Activated naive CD8-positive, alpha-beta T cell treated with anti-CD3 and anti-CD28 coated beads, Interleukin-2, amount 50 U/mL, for 16 hours (primary cell): ENCODE measurements at regions not wholly inside any gene's neighbourhood (a gene's known extent, or its start where the extent isn't known, plus 50 kb on each side); places are given as distances from the start of the nearest gene placed in this dataset.

Experiments
- DNase-seq: peaks from one replicate; pipeline ENCODE4 v3.0.0-alpha.2; 2020; ENCODE audit warnings: low read depth, low spot score

DNA sequence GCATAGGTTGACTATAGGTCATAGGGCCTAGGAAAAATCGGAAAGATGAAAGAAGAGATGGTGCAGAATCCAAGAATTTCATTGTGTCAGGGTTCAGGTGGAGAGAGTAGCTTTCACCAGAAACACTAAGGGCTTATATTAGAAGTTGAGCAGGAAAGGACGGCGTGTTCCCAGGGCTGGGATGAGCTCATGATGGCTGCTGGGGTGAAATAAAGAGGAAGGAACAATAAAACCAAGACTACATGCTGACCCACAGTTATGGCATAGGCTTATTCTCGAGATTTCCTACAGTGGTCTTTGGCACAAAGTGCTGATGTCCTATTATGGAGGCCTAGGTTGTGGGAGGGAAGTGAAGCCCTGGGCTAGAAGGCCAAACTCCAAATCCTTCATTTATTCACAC is 195.8 kb downstream of the PTEN start:
- no peak for DNase-seq

DNA sequence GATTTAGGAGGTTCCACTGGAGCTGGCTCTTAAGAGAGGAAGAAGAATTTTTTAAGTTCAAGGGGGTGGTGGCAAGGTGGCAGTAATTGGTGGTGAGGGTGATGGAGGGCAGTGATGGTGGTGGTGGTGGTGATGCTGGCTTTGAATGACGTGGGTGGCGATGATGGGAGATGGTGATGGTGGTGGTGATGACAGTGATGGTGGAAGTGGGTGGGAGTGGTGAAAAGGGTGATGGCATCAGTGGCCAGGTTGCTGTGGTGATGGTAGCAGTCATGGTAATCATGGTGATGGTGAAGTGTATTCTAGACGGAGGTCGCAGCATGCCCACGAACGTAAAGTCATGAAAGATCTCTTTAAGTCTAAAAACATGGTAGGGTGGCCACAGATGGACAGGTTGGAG is 197.3 kb downstream of the PTEN start:
- DNase-seq = no peak

GRCh38 chr10:88062385-88062784 is 199.0 kb downstream of the PTEN start:
- DNase-seq = no peak

DNA sequence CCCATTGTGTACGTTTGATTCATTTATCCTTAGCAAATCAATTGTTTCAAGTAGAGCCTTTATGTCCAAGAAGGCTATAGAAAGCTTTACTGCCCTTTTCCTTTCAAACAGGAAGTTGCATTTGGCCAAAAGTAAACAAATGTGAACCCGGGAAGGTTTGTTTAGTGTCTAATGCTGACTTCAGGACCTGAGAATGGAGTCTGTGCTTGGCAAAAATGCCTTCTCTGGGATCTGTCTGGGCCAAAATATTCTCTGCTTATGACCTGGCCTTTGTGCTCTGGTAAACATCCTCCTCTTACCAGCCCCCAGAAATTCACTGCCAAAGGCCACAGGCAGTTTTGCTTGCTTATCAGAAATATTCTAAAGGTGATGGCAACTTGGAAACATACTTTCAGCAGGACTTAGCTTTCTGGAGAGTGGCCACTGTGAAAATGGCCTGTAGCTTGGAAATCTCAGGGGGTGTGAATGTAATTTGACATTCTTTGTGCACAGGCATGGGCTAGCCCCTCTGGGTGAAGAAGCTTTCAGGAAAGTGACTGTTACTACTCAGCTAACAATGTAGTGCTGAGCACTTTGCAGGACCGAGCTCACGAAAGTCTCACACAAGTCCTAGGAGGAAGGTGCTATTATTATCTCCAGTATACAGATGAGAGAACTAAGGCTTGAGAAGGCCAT is 199.5 kb downstream of the PTEN start:
- DNase-seq = no peak

- no peak for DNase-seq
These were observed 200.6 kb downstream of the PTEN start for GRCh38 chr10:88063861-88064557.

DNA sequence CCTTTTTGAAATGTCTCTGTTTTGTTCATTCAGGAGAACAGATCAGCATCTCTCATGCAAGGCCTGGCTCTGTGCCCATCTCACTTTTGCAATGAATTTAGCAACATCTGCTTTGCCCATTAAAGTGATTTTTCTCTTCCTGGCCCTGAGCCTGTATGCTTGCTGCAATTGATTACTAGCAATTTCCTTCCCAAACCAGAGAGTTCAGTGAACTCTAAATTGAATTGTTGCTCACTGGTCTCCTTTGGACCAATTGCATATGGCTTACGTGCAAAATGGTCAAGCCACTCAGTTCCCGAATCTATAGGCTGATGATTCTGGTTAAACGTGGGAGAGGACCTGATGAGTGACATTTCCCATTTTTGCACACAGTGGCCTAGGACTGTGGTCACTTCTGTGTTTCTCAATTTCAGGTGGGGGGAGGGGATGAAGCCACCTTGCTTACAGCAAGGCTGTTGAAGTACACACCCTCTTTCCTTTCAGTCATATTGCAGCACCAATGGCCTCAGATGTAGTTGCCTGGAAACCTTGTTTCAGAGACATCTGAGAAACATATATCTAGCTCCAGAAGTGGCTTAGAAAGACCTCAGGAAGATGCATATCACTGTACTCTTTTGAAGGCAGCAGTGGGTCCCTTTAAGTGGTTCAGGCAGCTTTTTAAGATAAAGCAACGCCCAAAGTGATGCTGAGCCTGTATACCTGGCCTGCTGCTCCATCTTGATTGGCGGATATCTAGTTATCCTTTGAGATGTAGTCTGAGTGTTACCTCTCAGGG is 201.4 kb downstream of the PTEN start:
- DNase-seq = no peak

DNA sequence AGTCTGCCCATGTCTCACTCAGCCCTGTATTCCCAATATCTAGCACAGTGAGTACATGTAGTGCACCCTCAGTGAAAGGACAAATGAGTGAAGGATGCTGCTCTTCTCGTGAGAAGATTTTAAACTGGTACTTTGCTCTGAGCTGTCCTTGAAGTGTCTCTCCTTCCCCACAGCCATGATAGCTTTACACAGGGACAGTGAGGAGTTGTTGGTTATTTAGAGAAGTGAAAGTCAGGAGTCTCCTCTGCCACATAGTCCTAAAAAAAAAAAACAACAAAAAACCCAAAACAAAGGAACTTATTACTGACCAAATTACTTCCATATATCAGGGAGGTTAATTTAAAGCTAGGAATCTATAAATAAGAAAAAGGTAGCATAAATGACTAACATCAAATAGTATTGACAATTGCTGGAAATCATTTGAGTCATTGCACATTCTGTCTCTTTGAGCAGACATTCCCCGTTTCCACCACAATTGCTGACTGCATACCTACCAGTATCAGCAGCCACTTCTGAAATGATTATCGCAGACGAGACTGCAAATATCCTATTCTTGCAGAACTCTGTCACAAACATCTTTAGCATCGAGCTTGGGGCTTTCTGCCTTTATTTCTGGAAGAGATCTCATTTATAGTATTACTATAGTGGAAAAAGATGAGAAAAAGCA is 202.1 kb downstream of the PTEN start:
- DNase-seq = no peak

GRCh38 chr10:88066319-88066718 is 202.9 kb downstream of the PTEN start:
- no peak for DNase-seq

GRCh38 chr10:88066876-88067275 is 203.5 kb downstream of the PTEN start:
- no peak for DNase-seq

DNA sequence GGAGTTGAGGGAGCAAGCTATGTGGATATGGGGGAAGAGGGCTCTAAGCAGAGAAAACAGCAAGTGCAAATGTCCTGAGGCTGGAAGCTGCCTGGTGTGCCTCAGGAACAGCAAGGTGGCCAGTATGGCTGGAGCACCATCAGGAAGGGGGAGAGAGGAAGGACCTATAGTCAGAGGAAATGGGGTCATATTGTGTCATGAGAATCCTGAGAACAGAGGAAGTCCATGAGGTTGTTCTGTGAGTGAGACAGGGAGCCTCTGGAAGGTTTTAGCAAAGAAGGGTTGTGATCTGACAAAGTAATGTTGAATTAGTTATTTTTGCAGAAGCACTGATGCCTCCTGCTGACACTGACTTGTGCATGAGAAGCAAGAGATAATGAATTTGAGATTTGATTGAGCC is 204.3 kb downstream of the PTEN start:
- no peak for DNase-seq

DNA sequence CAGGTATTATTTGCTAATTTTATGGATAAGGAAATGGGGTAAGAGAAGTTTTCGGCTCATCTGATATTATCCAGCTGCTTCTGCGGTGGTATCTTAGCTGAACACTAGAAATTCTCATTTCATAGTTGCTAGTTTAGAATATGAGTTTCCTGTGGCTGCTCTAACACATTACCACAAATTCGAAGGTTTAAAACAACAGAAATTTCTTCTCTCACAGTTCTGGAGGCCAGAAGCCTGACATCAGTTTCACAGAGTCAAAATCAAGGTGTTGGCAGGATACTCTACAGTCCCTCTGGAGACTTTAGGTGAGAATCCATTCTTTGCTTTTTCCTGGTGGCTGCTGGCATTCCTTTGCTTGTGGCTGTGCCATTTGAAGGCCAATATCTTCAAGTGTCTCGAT is 205.9 kb downstream of the PTEN start:
- no peak for DNase-seq

GRCh38 chr10:88070080-88070880 is 206.9 kb downstream of the PTEN start:
- DNase-seq = no peak

GRCh38 chr10:88071879-88072278 is 208.5 kb downstream of the PTEN start:
- no peak for DNase-seq

GRCh38 chr10:88073682-88074081 is 210.3 kb downstream of the PTEN start:
- no peak for DNase-seq

GRCh38 chr10:88074971-88075370 is 211.5 kb downstream of the PTEN start:
- DNase-seq = no peak

DNA sequence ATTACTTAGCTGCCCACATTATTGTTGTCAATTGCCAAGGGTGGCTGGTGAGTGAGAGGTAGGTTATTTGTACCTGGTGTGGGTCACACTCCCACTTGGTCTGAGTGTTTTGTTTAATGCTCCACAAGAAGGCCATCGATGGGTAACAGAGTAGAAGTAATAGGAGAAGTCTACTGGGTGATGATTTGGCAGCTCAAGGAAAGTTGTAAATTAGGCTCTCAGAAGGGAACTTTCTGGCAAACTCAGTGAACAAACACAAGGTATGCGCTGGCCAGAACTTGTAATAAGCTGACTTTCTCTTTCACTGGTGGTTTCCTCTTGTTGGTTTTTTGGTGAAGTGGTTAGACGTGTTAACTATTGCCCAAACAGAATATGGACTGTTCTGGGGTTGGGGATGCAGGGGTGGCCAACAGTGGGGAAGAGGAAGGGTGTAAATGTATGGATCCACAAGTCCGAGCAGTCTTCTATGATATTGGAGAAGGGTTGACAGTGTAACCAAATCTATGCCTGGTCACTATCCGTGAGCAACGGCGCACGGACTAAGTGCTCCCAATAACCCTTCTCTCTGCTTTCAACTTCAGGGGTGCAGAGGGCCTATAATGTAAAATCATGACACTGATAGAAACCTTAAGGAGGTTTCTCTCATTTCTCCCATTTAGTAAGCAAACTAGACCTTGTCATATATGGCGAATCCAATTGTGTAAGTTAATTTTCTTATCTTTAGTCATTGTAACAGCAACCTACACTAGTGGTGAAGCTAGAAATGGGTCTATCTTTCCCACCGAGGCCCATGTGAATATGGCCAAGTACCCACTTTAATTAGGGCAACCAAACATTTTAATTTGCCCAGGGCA is 212.8 kb downstream of the PTEN start:
- no peak for DNase-seq

- no peak for DNase-seq
These were observed 214.6 kb downstream of the PTEN start for GRCh38 chr10:88077977-88078376.

DNA sequence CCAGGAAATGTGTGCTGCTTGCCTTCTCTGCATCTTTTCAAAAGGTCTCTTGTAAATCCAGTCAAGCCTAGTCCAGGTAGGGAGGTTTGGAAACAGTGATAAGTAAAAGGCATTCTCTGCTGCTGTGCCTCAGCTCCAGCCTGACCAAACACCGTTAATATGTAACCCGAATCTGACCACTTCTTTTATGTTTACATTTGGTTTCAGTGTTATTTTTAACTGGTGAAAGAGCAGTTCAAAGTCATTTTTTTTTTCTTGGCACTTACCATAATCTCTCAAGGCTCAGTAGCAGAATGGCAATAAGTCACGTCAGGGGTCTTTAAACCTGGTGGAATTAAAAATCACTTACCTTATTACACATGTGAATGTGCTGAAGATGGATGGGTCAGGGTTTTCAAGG is 216.8 kb downstream of the PTEN start:
- DNase-seq = no peak

GRCh38 chr10:88081457-88082054 is 218.1 kb downstream of the PTEN start:
- DNase-seq = no peak

DNA sequence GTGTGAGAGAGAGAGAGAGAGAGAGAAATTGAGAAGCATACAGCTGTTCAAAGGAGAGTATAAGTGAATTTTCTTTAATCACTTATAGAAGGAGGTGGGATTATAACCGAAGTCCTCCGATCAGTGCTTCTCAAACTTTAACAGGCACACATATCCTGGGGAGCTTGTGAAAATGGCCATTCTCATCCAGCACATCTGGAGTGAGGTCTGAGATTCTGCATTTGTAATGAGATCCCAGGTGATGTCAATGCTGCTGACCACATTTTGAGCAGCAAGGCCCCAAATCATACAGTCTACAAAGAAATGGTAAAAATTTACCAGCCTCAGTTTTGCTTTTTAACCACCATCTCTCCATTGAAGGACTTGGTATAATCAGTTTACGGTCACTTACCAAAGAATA is 219.0 kb downstream of the PTEN start:
- no peak for DNase-seq
